Nephron progenitor cell (in vitro differentiated cells): ENCODE measurements at regions not wholly inside any gene's neighbourhood (a gene's known extent, or its start where the extent isn't known, plus 50 kb on each side); places are given as distances from the start of the nearest gene placed in this dataset.

Experiments used
- DNase-seq: peaks from one replicate; pipeline ENCODE4 v3.0.0; 2021
- H3K27ac Mint-ChIP-seq: 2 replicates; pipeline ENCODE4 v1.8.0; 2021; ENCODE audit warnings: mild to moderate bottlenecking, moderate library complexity, mixed read lengths
- H3K27me3 Mint-ChIP-seq: 2 replicates; pipeline ENCODE4 v1.8.0; 2021; ENCODE audit warnings: mild to moderate bottlenecking, low read depth, mixed read lengths; ENCODE audit not compliant: poor library complexity
- H3K36me3 Mint-ChIP-seq: 2 replicates; pipeline ENCODE4 v1.8.0; 2021; ENCODE audit warnings: low read depth, mixed read lengths
- H3K4me1 Mint-ChIP-seq: 2 replicates; pipeline ENCODE4 v1.8.0; 2021; ENCODE audit warnings: mixed read lengths
- H3K4me3 Mint-ChIP-seq: 2 replicates; pipeline ENCODE4 v1.8.0; 2021; ENCODE audit warnings: mild to moderate bottlenecking, moderate library complexity, mixed read lengths
- H3K9me3 Mint-ChIP-seq: 2 replicates; pipeline ENCODE4 v1.8.0; 2021; ENCODE audit warnings: mild to moderate bottlenecking, moderate library complexity, mixed read lengths
- CTCF ChIP-seq: fragments of 200-600 bp; sonication (generic); IDR thresholded peaks from 2 replicates; pipeline ENCODE4 v1.5.0; 2021; ENCODE audit warnings: antibody characterized with exemption

- H3K27me3 Mint-ChIP-seq = peaks cover 2% of the 10 kb centered on the region
- TF ChIP-seq CTCF = no peak
- no peak overlapping the region for H3K27ac Mint-ChIP-seq
- H3K36me3 Mint-ChIP-seq = peaks cover 8% of the 10 kb centered on the region
- H3K9me3 Mint-ChIP-seq = peaks cover 24% of the 10 kb centered on the region
- no peaks in the 10 kb centered on the region for H3K4me1 Mint-ChIP-seq
- DNase-seq = no peak
- no peak overlapping the region for H3K4me3 Mint-ChIP-seq
These were observed 170.2 kb upstream of the C9orf72 start for GRCh38 chr9:27743490-27743889.

- no peaks in the 10 kb centered on the region for H3K9me3 Mint-ChIP-seq
- no peak for TF ChIP-seq CTCF
- no peaks in the 10 kb centered on the region for H3K27me3 Mint-ChIP-seq
- H3K4me3 Mint-ChIP-seq = no peak overlapping the region
- H3K36me3 Mint-ChIP-seq = no peaks in the 10 kb centered on the region
- H3K27ac Mint-ChIP-seq = no peak overlapping the region
- DNase-seq = no peak
- H3K4me1 Mint-ChIP-seq = no peaks in the 10 kb centered on the region
These were observed 174.2 kb upstream of the C9orf72 start for GRCh38 chr9:27747450-27747849.

- Mint-ChIP-seq H3K4me3 (no peak overlapping the region), H3K4me1 (no peaks in the 10 kb centered on the region), H3K9me3 (no peaks in the 10 kb centered on the region), H3K27me3 (no peaks in the 10 kb centered on the region), H3K36me3 (no peaks in the 10 kb centered on the region), H3K27ac (no peak overlapping the region)
- no peak for DNase-seq
- no peak for TF ChIP-seq CTCF
These were observed 176.6 kb upstream of the C9orf72 start for GRCh38 chr9:27749838-27750237.

- Mint-ChIP-seq H3K4me1 (no peaks in the 10 kb centered on the region), H3K4me3 (no peak overlapping the region), H3K27ac (no peak overlapping the region), H3K9me3 (no peaks in the 10 kb centered on the region), H3K27me3 (no peaks in the 10 kb centered on the region), H3K36me3 (no peaks in the 10 kb centered on the region)
- DNase-seq = no peak
- TF ChIP-seq CTCF = no peak
These were observed 177.3 kb upstream of the C9orf72 start for GRCh38 chr9:27750566-27750965.

- Mint-ChIP-seq H3K4me3 (no peak overlapping the region), H3K27ac (no peak overlapping the region)
- no peak for TF ChIP-seq CTCF
These were observed 178.8 kb upstream of the C9orf72 start for GRCh38 chr9:27752069-27752468.

GRCh38 chr9:27755846-27756245, 182.6 kb upstream of the C9orf72 start:
- no peak overlapping the region for H3K4me3 Mint-ChIP-seq
- H3K36me3 Mint-ChIP-seq = no peaks in the 10 kb centered on the region

More at GRCh38 chr9:27752069-27752468, 178.8 kb upstream of the C9orf72 start:
- Mint-ChIP-seq H3K9me3 (no peaks in the 10 kb centered on the region), H3K4me1 (no peaks in the 10 kb centered on the region), H3K36me3 (no peaks in the 10 kb centered on the region), H3K27me3 (no peaks in the 10 kb centered on the region)
- DNase-seq = no peak

More at GRCh38 chr9:27755846-27756245, 182.6 kb upstream of the C9orf72 start:
- Mint-ChIP-seq H3K27ac (no peak overlapping the region), H3K27me3 (no peaks in the 10 kb centered on the region), H3K4me1 (no peaks in the 10 kb centered on the region), H3K9me3 (no peaks in the 10 kb centered on the region)
- DNase-seq = no peak
- no peak for TF ChIP-seq CTCF
